ENCODE measurements at regions not wholly inside any gene's neighbourhood (a gene's known extent, or its start where the extent isn't known, plus 50 kb on each side); places are given as distances from the start of the nearest gene placed in this dataset.
"Not testable (repeated sequence)": the region's sequence is repeated elsewhere in the genome, so short reads cannot be mapped to it uniquely, and the experiment has no call there.

DNA sequence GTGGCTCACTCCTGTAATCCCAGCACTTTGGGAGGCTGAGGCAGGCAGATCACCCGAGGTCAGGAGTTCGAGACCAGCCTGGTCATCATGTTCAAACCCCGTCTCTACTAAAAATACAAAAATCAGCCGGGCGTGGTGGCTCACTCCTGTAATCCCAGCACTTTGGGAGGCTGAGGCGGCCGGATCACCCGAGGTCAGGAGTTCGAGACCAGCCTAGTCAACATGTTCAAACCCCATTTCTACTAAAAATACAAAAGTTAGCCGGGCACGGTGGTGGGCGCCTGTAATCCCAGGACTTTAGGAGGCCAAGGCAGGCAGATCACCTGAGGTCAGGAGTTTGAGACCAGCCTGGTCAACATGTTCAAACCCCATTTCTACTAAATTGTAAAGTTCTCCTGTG, 97.0 kb downstream of the CRLF2 start:
- not testable (repeated sequence) for TF ChIP-seq EZH2 (IDR thresholded peaks at IDR 0.05; ENCODE audit: insufficient read depth, poor library complexity, severe bottlenecking); EZH2phosphoT487 (IDR thresholded peaks at IDR 0.05; ENCODE audit: insufficient read depth, low read depth)
